SU-DHL-6 (cell line): ENCODE measurements at regions not wholly inside any gene's neighbourhood (a gene's known extent, or its start where the extent isn't known, plus 50 kb on each side); places are given as distances from the start of the nearest gene placed in this dataset.

Experiments used
- EZH2phosphoT487 ChIP-seq: fragments of 200-600 bp; sonication (generic), shearing (Covaris generic); conservative IDR thresholded peaks from 2 replicates; pipeline ENCODE4 v1.6.1; 2018; ENCODE audit warnings: mild to moderate bottlenecking, antibody characterized with exemption, low read length, moderate library complexity, mixed read lengths
- TF ChIP-seq, protein P1 (sequence below): fragments of 200-600 bp; sonication (generic); IDR thresholded peaks from one replicate; pipeline ENCODE4 v1.5.1; 2017; ENCODE audit warnings: antibody characterized with exemption, mild to moderate bottlenecking, low read length, moderate library complexity; ENCODE audit not compliant: insufficient read depth, poor library complexity, severe bottlenecking

DNA sequence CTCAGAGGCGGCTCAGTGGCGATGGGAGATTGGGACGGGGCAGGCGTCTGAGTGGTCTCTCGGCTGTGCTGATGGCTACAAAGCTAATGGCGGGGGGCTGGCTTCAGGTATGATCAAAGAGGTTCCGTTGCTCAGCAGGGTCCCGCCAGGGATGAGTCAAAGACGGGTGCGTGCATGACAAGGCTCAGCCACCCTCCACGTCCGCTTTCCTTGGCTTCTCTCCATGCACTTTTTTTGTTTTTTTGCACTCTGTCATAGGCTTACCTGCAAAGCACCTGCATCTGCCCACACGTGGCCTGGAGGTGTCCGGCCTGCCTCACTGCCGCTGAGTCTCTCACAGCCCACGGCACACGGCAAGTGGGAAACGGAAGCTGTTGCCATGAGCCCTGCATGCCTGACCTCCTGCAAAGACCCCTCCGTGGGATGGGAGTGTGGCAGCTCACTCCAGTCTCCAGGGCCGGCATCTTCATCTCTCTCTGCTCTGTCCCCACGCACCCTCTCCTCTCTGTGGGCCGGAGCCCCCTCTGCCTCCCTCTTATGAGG lies 85.5 kb upstream of the ZNF469 start:
- TF ChIP-seq, protein P1, sequence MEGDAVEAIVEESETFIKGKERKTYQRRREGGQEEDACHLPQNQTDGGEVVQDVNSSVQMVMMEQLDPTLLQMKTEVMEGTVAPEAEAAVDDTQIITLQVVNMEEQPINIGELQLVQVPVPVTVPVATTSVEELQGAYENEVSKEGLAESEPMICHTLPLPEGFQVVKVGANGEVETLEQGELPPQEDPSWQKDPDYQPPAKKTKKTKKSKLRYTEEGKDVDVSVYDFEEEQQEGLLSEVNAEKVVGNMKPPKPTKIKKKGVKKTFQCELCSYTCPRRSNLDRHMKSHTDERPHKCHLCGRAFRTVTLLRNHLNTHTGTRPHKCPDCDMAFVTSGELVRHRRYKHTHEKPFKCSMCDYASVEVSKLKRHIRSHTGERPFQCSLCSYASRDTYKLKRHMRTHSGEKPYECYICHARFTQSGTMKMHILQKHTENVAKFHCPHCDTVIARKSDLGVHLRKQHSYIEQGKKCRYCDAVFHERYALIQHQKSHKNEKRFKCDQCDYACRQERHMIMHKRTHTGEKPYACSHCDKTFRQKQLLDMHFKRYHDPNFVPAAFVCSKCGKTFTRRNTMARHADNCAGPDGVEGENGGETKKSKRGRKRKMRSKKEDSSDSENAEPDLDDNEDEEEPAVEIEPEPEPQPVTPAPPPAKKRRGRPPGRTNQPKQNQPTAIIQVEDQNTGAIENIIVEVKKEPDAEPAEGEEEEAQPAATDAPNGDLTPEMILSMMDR = no peak
- TF ChIP-seq EZH2phosphoT487 = no peak
